PC-9 (cell line): ENCODE measurements at regions not wholly inside any gene's neighbourhood (a gene's known extent, or its start where the extent isn't known, plus 50 kb on each side); places are given as distances from the start of the nearest gene placed in this dataset.

Experiments used
- BruUV-seq: library from RNA; stranded (reverse); fragments of 400-500 nt; replicated peaks from 2 replicates; lab custom pipeline; 2021; lab: Mats Ljungman, UMichigan
- CTCF ChIA-PET: fragments of 300-600 bp; sonication (Branson Sonifier 250); formaldehyde crosslinking; loops from one replicate; lab custom pipeline; 2022; ENCODE audit warnings: antibody characterized with exemption; lab: Charles Lee
- POLR2A ChIA-PET: fragments of 300-600 bp; sonication (Branson Sonifier 250); formaldehyde crosslinking; loops from one replicate; lab custom pipeline; 2022; ENCODE audit warnings: antibody characterized with exemption; ENCODE audit not compliant: unreplicated experiment; lab: Charles Lee
- DNase-seq, 2 experiments: peaks; one replicate each; pipeline versions ENCODE4 v3.0.0 to v3.0.0-alpha.2; 2015 to 2022; ENCODE audit warnings: mixed read lengths in 1 of 2
- H2AFZ ChIP-seq: fragments of 200-600 bp; sonication (generic); 2 replicates; pipeline ENCODE4 v1.8.1; 2017; ENCODE audit warnings: antibody characterized with exemption
- H3F3A ChIP-seq: fragments of 200-600 bp; sonication (generic); 2 replicates; pipeline ENCODE4 v1.8.1; 2017; ENCODE audit warnings: antibody characterized with exemption, mild to moderate bottlenecking, low read depth; ENCODE audit not compliant: insufficient read depth
- H3K27ac ChIP-seq: fragments of 200-600 bp; sonication (generic); 2 replicates; pipeline ENCODE4 v1.6.1; 2016; ENCODE audit warnings: mixed run types
- H3K27me3 ChIP-seq: fragments of 200-600 bp; sonication (generic); 2 replicates; pipeline ENCODE4 v1.6.1; 2016; ENCODE audit warnings: low read depth, mixed run types; ENCODE audit not compliant: insufficient read depth
- H3K36me3 ChIP-seq: fragments of 200-600 bp; sonication (generic); 2 replicates; pipeline ENCODE4 v1.6.1; 2016; ENCODE audit warnings: low read depth, mixed run types
- H3K4me1 ChIP-seq: fragments of 200-600 bp; sonication (generic); replicated peaks from 2 replicates; pipeline ENCODE4 v1.6.1; 2016; ENCODE audit warnings: mixed run types; ENCODE audit not compliant: insufficient read depth
- H3K4me2 ChIP-seq: fragments of 200-600 bp; sonication (generic); 2 replicates; pipeline ENCODE4 v1.6.1; 2017; ENCODE audit warnings: mixed run types
- H3K4me3 ChIP-seq: fragments of 200-600 bp; sonication (generic); 2 replicates; pipeline ENCODE4 v1.6.1; 2016; ENCODE audit warnings: mixed run types
- H3K79me2 ChIP-seq: fragments of 200-600 bp; sonication (generic); 2 replicates; pipeline ENCODE4 v1.6.1; 2017; ENCODE audit warnings: low read depth, mixed run types
- H3K9me2 ChIP-seq: fragments of 200-600 bp; sonication (generic); 2 replicates; pipeline ENCODE4 v1.8.1; 2017; ENCODE audit warnings: mild to moderate bottlenecking; ENCODE audit not compliant: insufficient read depth
- H3K9me3 ChIP-seq: fragments of 200-600 bp; sonication (generic); 2 replicates; pipeline ENCODE4 v1.8.1; 2016; ENCODE audit warnings: low read depth; ENCODE audit not compliant: insufficient read depth
- H4K20me1 ChIP-seq: fragments of 200-600 bp; sonication (generic); 2 replicates; pipeline ENCODE4 v1.8.1; 2017; ENCODE audit not compliant: insufficient read depth
- CTCF ChIP-seq: fragments of 200-600 bp; sonication (generic); conservative IDR thresholded peaks from 2 replicates; pipeline ENCODE4 v1.6.1; 2017; ENCODE audit warnings: mixed run types, antibody characterized with exemption, mild to moderate bottlenecking, moderate library complexity
- EZH2 ChIP-seq: fragments of 200-600 bp; sonication (generic); IDR thresholded peaks from 2 replicates; pipeline ENCODE4 v1.8.0; 2017; ENCODE audit warnings: antibody characterized with exemption, low read depth
- intact Hi-C: fragments of 100-400 bp; cut with micrococcal nuclease; formaldehyde crosslinking; loops from one replicate; pipeline ENCODE4 v1.10.0; 2022; ENCODE audit not compliant: unreplicated experiment

- H3K4me3 ChIP-seq, result no peak overlapping the region
- POLR2A ChIA-PET, result no interaction called here
Measured at GRCh38 chr4:129429581-129430320, 333.8 kb downstream of the C4orf33 start.

DNA sequence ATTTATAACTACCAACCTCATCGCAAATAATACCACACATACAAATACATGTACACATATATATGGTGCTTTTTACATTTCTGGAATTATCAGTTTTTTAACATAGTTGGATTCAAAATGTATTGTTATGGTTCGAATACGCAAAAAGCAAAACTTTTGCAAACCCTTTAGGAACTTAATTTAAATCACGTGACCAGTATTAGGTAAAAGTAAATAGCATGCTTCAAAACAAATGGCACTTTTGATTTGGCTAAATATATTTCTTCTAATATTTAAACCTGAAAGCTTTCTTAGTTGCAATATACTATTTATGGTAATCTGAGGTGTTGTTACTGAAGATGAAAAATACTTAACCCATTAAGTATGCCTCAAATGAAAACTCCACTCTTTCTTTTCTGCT, 341.4 kb downstream of the C4orf33 start:
- no peaks in the 10 kb centered on the region for H3K9me2 ChIP-seq
- H3K4me3 ChIP-seq, result no peak overlapping the region
- H3K36me3 ChIP-seq, result no peaks in the 10 kb centered on the region
- ChIA-PET POLR2A (no interaction called here), CTCF (no interaction called here)
- intact Hi-C loops, result no loop called here
- TF ChIP-seq CTCF (no peak), EZH2 (no peak)
- no TSS peak for BruUV-seq
- H3K4me2 ChIP-seq, result no peak overlapping the region
- no peaks in the 10 kb centered on the region for H3K27me3 ChIP-seq
- no peaks in the 10 kb centered on the region for H3K4me1 ChIP-seq
- no peak overlapping the region for H3K27ac ChIP-seq
- H2AFZ ChIP-seq, result no peak overlapping the region
- H3K79me2 ChIP-seq, result no peaks in the 10 kb centered on the region
- no peaks in the 10 kb centered on the region for H3K9me3 ChIP-seq
- H3F3A ChIP-seq, result no peaks in the 10 kb centered on the region
- no peaks in the 10 kb centered on the region for H4K20me1 ChIP-seq
- DNase-seq, result no peak

More at GRCh38 chr4:129429581-129430320, 333.8 kb downstream of the C4orf33 start:
- no peaks in the 10 kb centered on the region for H3K79me2 ChIP-seq
- intact Hi-C loops, result no loop called here
- H2AFZ ChIP-seq, result no peak overlapping the region
- no TSS peak for BruUV-seq
- H3K27ac ChIP-seq, result no peak overlapping the region
- H3K4me2 ChIP-seq, result no peak overlapping the region
- H3K27me3 ChIP-seq, result no peaks in the 10 kb centered on the region
- H3K9me3 ChIP-seq, result no peaks in the 10 kb centered on the region
- CTCF ChIA-PET, result no interaction called here
- no peaks in the 10 kb centered on the region for H4K20me1 ChIP-seq
- DNase-seq, result no peak
- H3K9me2 ChIP-seq, result no peaks in the 10 kb centered on the region
- no peak for TF ChIP-seq CTCF
- no peak for TF ChIP-seq EZH2
- H3K36me3 ChIP-seq, result no peaks in the 10 kb centered on the region
- no peaks in the 10 kb centered on the region for H3K4me1 ChIP-seq
- H3F3A ChIP-seq, result no peaks in the 10 kb centered on the region

- Histone ChIP-seq H3F3A (no peaks in the 10 kb centered on the region), H2AFZ (no peak overlapping the region), H3K4me1 (no peaks in the 10 kb centered on the region), H3K4me2 (no peak overlapping the region), H3K27me3 (no peaks in the 10 kb centered on the region), H3K4me3 (no peak overlapping the region), H3K27ac (no peak overlapping the region), H3K36me3 (no peaks in the 10 kb centered on the region), H3K9me2 (no peaks in the 10 kb centered on the region), H3K79me2 (no peaks in the 10 kb centered on the region), H3K9me3 (no peaks in the 10 kb centered on the region), H4K20me1 (no peaks in the 10 kb centered on the region)
- ChIA-PET CTCF (no interaction called here), POLR2A (no interaction called here)
- no TSS peak for BruUV-seq
- no peak for TF ChIP-seq EZH2
- TF ChIP-seq CTCF, result no peak
- no peak for DNase-seq
- intact Hi-C loops, result no loop called here
Measured at GRCh38 chr4:129438456-129438981, 342.6 kb downstream of the C4orf33 start.
